Adrenal gland (tissue), 9 donors: ENCODE measurements at regions not wholly inside any gene's neighbourhood (a gene's known extent, or its start where the extent isn't known, plus 50 kb on each side); places are given as distances from the start of the nearest gene placed in this dataset.

Source experiments
- DNase-seq, 7 donors: peaks; one replicate each; pipeline ENCODE4 v3.0.0-alpha.2; 2019 to 2020
- H3K27ac ChIP-seq, 5 donors: fragments of 200-600 bp; sonication (generic) in 4 of 5; 1 replicate in 3 of 5; 2 replicates in 2 of 5; pipeline versions ENCODE4 v1.5.1 to v1.8.0; 2016 to 2020; ENCODE audit warnings: mild to moderate bottlenecking in 1 of 5
- H3K27me3 ChIP-seq: fragments of 200-600 bp; 2 replicates; pipeline ENCODE4 v1.8.0; 2021
- H3K36me3 ChIP-seq, 2 donors: fragments of 200-600 bp; replicated peaks in 1 of 2; 1 replicate in 1 of 2; 2 replicates in 1 of 2; pipeline versions ENCODE4 v1.5.1 to v1.8.0; 2018 to 2022
- H3K4me1 ChIP-seq, 2 donors: fragments of 200-600 bp; replicated peaks in 1 of 2; 1 replicate in 1 of 2; 2 replicates in 1 of 2; pipeline versions ENCODE4 v1.5.1 to v1.8.0; 2018 to 2021
- H3K4me3 ChIP-seq, 4 donors: fragments of 200-600 bp; sonication (generic) in 3 of 4; one replicate each; pipeline ENCODE4 v1.5.1; 2016 to 2018
- H3K9me3 ChIP-seq, 3 donors: fragments of 200-600 bp; sonication (generic) in 1 of 3; replicated peaks in 1 of 3; 1 replicate in 2 of 3; 2 replicates in 1 of 3; pipeline versions ENCODE4 v1.5.1 to v1.8.0; 2016 to 2021
- POLR2A ChIP-seq, 2 donors: fragments of 450-650 bp; IDR thresholded peaks; one replicate each; pipeline ENCODE4 v1.6.1; 2017; ENCODE audit warnings: antibody characterized with exemption in 2 of 2, mild to moderate bottlenecking in 2 of 2, moderate library complexity in 1 of 2
- WGBS, 4 donors: extraction: QIAGEN DNeasy Blood & Tissue Kit in 2 of 4; methylation state at CpG; one replicate each; pipeline versions ENCODE4 v1.1.5 to v1.1.7; 2013 to 2017; 5-methylcytosine and 5-hydroxymethylcytosine counted together
- intact Hi-C, 2 donors: fragments of 100-400 bp; cut with DNase I; formaldehyde crosslinking; loops; one replicate each; pipeline versions ENCODE4 v1.14.1 to v1.15.0; 2022 to 2023
- TF ChIP-seq, protein P1 (sequence below), 6 experiments: fragments of 450-650 bp in 4 of 6; fragments of 200-600 bp in 2 of 6; sonication (generic) in 1 of 6; IDR thresholded peaks; 1 replicate in 5 of 6; 2 replicates in 1 of 6; pipeline versions ENCODE4 v1.5.1 to v1.8.0; 2016 to 2021; ENCODE audit warnings: antibody characterized with exemption in 6 of 6, mild to moderate bottlenecking in 2 of 6, moderate library complexity in 1 of 6
- donor health status: healthy with polysubstance abuse.
- donor health status: Bipolar disorder and iron deficiency.
- donor health status: DM: yes; HTN: yes; CAD: no.
- donor health status: DM: no; HTN: no; CAD: no.
- donor health status: DM: no; HTN: no; CAD: no.

GRCh38 chr4:181601103-181601502 lies 642.1 kb upstream of the TENM3 start:
- Histone ChIP-seq H3K4me1 (no peaks in the 10 kb centered on the region), H3K4me3 (no peak overlapping the region), H3K36me3 (no peaks in the 10 kb centered on the region), H3K9me3 (no peaks in the 10 kb centered on the region), H3K27me3 (no peaks in the 10 kb centered on the region), H3K27ac (no peak overlapping the region)
- WGBS, 4 donors: 59 to 75% (median 66%) methylated on average over 2 of the region's 2 CpGs
- DNase-seq: no peak
- intact Hi-C loops: no loop called here
- TF ChIP-seq, protein P1, sequence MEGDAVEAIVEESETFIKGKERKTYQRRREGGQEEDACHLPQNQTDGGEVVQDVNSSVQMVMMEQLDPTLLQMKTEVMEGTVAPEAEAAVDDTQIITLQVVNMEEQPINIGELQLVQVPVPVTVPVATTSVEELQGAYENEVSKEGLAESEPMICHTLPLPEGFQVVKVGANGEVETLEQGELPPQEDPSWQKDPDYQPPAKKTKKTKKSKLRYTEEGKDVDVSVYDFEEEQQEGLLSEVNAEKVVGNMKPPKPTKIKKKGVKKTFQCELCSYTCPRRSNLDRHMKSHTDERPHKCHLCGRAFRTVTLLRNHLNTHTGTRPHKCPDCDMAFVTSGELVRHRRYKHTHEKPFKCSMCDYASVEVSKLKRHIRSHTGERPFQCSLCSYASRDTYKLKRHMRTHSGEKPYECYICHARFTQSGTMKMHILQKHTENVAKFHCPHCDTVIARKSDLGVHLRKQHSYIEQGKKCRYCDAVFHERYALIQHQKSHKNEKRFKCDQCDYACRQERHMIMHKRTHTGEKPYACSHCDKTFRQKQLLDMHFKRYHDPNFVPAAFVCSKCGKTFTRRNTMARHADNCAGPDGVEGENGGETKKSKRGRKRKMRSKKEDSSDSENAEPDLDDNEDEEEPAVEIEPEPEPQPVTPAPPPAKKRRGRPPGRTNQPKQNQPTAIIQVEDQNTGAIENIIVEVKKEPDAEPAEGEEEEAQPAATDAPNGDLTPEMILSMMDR (IDR thresholded peaks at IDR 0.05): no peak
- TF ChIP-seq POLR2A (IDR thresholded peaks at IDR 0.05): no peak

DNA sequence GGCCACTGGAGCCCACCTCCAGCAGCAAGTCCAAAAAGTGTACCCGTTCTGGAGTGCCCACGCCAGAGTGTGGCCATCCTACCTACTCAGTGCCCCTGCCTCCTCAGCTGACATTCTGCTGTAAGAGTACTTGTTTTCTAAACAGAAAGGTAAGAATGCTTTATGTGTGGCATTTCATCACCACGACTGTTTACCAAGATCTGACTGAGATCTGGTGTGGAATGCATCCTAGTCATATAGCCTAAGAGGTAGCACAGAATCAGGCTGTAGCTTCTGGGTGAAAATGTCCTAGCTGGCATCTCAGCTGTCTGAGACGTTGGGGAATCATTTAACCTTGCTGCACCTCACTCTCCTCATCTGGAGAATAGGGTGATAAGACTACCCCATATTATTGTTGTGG lies 638.7 kb upstream of the TENM3 start:
- Histone ChIP-seq H3K27me3 (no peaks in the 10 kb centered on the region), H3K27ac (no peak overlapping the region), H3K4me1 (no peaks in the 10 kb centered on the region), H3K36me3 (no peaks in the 10 kb centered on the region), H3K4me3 (no peak overlapping the region), H3K9me3 (no peaks in the 10 kb centered on the region)
- TF ChIP-seq POLR2A (IDR thresholded peaks at IDR 0.05): no peak
- TF ChIP-seq, protein P1 (IDR thresholded peaks at IDR 0.05): no peak
- no peak for DNase-seq
- WGBS, 4 donors: 80 to 84% (median 83%) methylated on average over 2 to 4 of the region's 4 CpGs
- intact Hi-C loops: no loop called here

- intact Hi-C loops: no loop called here
- DNase-seq: no peak
- no peaks in the 10 kb centered on the region for H3K4me1 ChIP-seq
- no peak overlapping the region for H3K4me3 ChIP-seq
- WGBS, 4 donors: 67 to 84% (median 78%) methylated on average over 1 of the region's 1 CpG
- H3K27ac ChIP-seq: no peak overlapping the region
- no peaks in the 10 kb centered on the region for H3K9me3 ChIP-seq
- H3K27me3 ChIP-seq: no peaks in the 10 kb centered on the region
- TF ChIP-seq POLR2A (IDR thresholded peaks at IDR 0.05): no peak
- TF ChIP-seq, protein P1 (IDR thresholded peaks at IDR 0.05): no peak
- no peaks in the 10 kb centered on the region for H3K36me3 ChIP-seq
Measured at GRCh38 chr4:181606300-181606699, 636.9 kb upstream of the TENM3 start.

GRCh38 chr4:181608181-181608580 lies 635.0 kb upstream of the TENM3 start:
- no peak for DNase-seq
- intact Hi-C loops: no loop called here
- H3K4me3 ChIP-seq: no peak overlapping the region
- no peak overlapping the region for H3K27ac ChIP-seq
- no peaks in the 10 kb centered on the region for H3K4me1 ChIP-seq
- 48 to 56% (median 52%) methylated on average over 2 of the region's 2 CpGs for WGBS, 4 donors
- no peaks in the 10 kb centered on the region for H3K36me3 ChIP-seq
- H3K27me3 ChIP-seq: no peaks in the 10 kb centered on the region
- no peak for TF ChIP-seq POLR2A (IDR thresholded peaks at IDR 0.05)
- TF ChIP-seq, protein P1 (IDR thresholded peaks at IDR 0.05): no peak
- no peaks in the 10 kb centered on the region for H3K9me3 ChIP-seq
